Dermis microvascular lymphatic vessel endothelial cell (primary cell): ENCODE measurements at regions not wholly inside any gene's neighbourhood (a gene's known extent, or its start where the extent isn't known, plus 50 kb on each side); places are given as distances from the start of the nearest gene placed in this dataset.

ENCODE experiments used
- DNase-seq, 2 donors: peaks; one replicate each; pipeline versions ENCODE4 v3.0.0 to v3.0.0-alpha.2; 2010; ENCODE audit warnings: low read depth in 2 of 2

DNA sequence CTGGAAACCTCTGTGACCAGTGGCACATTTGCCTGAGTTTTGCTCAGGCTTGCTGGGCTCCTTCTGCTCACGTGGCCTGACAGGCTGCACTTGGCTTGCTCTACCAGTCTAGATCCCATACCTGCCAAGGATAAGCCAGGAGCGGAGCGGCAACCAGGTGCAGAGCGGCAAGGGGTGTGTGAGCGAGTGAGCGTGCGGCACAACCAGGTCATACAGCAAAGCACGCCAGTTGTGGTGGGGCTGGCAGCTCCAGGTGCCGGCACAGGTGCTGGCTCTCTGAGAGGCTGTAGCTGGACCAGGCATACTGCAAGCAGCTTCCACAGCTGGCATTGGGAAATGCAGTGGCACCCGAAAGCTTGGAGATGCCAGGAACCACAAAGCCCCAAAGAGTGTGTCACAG lies 1495.1 kb downstream of the PCDH7 start:
- DNase-seq = no peak

DNA sequence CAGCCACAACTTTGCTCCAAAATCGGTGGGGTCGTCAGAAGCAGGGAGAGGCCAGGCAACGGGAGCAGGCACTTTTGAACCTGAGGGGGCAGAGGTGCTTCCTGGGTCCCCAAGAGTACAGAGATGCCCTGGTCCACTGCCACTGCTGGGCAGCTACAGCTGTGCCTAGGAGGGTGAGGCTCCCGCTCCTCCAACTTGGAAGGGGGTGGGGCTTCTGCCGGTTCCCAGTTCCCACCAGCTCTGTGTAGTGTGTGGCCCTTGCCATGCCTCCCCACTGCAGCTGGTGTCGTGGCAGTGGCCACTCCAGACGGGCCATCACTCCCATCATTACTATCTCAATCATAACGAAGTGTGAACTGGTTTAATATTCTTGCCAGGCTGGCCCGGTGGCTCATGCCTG lies 1496.3 kb downstream of the PCDH7 start:
- no peak for DNase-seq

DNA sequence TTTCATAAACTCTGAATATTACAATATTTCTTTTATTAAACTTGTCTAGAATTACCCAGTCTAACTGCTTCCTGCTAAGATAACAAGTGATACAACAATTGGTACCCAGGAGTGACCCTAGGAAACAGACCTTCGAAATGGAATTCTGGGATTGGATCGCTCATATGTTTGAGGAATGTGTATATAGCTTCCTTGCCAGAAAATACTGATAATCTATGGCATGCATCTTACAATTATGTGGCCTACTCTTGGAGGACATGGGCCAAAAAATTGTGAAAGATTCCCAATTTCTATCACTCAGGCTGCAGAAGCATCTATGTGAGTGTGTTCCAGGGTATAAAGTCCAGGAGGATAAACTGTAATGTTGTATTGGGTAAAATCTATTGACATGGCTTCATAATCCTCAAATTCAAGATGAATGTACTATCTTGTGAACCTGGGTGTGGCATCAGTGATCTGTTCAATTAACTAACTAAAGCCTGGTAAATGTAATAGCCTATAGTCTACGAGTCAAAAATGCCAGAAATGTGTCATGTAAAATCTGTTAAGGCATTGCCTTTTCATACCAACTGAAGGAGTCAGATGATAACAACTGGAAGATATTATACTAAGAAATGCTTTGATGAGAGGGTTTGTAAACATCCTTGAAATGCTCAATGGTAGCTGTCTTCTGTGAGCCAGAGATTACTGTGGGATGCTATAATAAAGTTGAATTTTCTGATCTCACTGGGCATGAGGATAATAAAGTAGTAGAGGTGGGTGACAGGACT lies 1499.3 kb downstream of the PCDH7 start:
- no peak for DNase-seq

DNA sequence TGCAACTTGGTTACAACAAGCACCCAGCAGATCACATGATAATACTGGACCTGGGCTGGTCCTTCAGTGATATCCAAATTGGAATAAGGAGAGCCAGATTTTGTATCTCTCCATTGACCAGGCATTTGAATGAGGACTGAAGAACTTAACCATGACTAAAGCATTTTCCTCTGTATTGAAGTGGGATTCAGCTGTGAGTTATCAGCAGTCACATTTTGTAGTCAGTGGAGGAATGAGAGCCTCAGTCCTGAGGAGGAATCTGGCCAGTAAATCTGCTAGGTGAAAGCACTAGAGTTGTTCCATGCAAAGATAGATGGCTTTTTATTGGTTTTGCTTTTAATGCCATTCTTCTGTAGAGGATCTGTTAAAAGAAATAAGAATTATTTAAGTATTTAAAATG lies 1506.0 kb downstream of the PCDH7 start:
- peak in 1 of 2 donors; percentile 6 for DNase-seq

DNA sequence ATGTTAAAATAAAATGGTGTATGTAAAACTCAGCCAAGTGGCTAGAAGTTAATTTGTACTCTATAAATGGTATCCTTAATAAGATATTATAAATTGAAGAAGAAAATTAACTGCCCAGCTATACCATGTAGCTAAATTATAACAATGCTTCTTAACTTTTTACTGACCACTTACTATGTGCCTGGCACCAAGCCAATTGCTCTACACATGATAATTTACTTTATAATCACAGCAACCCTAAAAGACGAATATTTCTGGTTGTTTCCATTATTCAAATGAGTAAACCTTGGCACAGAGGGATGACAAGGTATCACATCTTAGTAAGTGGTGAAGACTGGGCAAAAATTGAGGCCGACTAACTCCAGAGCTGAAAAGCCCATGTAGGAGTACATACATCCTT lies 1506.6 kb downstream of the PCDH7 start:
- no peak for DNase-seq

DNA sequence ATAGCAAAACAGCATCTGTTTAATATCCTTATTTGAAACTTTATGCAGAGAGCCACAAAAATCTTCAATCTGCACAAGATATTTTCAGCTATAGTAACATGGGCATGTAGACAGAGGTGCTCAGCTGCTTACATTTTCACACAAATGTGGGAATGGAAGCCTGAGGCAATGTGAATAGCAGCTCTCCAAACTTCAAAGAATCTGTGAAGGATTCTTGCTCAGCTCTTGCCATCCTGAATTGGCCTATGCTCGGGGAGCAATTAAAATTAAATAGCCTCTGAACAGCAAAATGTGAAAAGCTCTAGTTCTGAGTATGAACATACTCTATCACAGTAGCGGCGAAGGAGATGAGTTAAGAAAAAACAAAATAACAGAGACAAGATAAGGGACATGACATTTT lies 1523.8 kb downstream of the PCDH7 start:
- no peak for DNase-seq

DNA sequence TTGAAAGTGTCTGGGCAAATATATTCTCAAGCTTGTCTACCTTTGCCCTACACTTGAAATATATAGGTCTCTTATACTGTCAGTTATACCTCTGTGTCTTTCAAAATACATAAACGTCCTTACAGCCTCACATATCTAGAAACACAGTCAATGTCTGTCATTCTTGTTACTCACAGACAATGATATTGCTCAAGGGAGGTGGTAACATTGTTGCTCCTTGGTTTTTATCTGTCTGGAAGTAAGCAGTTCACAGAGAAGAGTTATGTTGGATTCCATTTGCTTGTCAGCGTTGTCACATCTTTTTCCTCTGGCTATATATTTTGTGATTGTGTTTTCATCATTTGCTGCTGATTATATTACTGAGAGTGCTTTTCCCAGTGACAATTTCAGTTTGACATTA lies 1528.9 kb downstream of the PCDH7 start:
- DNase-seq = no peak

DNA sequence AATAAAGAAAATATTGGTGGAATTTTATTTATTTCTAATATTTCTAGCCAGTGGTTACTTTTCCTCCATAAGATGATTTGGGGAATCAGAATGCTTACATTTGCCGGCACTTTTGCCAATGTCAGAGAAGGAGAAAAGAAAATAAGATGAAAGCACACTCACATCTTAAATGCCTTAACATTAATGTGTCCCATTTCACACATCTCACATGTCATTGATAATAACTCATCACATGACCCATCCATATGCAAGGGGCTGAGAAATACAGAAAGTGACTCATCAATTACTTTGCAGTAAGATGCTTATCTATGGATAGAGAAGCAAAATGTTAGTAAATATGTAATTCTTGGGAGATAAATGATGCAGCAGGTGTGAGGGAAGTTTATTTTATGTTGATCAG lies 1531.0 kb downstream of the PCDH7 start:
- no peak for DNase-seq

DNA sequence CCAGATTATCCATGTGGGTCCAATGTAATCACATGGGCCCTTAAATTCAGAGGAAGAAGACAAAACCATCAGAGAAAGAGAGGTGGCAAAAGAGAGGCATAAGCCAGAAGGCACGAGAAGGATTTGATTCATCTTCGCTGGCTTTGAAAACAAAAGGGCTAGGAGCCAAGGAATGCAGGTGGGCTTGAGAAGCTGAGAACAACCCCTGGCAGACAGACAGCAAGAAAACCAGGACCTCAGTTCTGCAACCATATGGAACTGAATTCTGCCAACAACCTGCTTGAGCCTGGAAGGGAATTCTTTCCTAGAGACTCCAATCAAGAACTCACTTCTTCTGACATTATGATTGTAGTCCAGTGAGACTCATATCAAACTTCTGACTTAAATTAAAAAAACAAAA lies 1531.8 kb downstream of the PCDH7 start:
- no peak for DNase-seq

DNA sequence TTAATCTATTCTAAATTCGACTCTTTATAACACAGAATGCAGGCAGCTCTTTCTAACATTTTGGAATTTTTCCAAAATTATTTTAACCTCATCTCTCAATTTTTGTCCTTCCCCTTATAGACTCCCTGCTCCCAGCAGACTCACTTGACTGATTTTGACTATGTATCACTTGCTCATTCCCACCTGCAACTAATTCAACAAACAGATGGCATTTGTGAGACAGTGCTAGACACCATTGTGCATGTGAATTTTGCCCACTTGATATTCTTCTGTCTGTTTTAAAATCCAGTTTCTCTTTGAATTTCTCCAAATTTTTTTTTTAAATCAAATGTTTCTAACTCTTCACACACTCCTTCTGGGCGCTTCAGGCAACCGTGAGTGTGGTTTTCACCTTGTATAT lies 1534.0 kb downstream of the PCDH7 start:
- DNase-seq = no peak

DNA sequence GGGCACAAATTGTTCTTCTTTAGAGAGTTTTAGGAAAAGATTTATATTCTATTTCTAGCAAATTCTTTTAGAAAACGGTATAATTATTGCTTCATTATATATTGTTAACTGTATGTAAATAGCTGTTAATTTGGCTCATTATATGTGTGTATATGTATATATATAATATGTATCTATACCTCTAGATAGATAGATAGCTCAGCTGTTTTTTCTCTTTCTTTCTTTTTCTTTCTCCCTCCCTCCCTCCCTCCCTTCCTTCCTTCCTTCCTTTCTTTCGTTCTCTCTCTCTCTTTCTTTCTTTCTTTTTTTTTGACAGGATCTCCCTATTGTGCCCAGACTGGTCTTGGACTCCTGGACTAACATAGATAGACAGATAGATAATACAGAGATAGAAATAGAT lies 1538.8 kb downstream of the PCDH7 start:
- no peak for DNase-seq

DNA sequence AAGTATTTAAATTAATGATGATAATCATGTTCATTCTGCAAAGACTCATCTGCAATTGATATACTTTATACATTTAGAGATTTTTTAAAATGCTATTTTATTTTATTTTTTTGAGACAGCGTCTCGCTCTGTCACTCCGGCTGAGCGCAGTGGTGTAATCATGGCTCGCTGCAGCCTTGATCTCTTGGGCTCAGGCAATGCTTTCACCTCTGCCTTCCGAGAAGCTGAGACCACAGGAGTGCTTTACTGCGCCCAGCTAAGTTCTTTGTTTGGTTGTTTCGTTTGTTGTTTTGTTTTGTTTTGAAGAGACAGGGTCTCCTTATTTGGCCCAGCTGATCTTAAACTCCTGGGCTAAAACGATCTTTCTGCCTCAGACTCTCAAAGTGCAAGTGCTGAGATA lies 1541.0 kb downstream of the PCDH7 start:
- DNase-seq = no peak

DNA sequence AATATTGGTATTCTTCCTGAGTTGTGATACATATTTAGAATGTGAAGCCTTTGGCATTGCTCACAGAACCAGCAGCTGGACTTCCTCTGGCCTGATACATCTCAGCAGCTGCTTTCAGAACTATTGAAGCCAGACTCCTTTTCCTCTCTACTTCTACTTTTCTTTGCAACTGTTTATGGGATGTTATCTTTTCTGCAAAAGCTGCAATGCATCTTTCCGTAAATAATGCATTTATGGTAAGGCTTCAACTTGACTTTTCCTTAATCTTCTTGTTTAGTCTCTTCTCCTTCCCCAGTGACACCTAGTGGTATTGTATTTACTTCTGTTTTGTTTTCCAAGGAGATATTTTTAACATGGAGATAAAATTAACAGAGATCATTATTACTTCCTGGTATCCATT lies 1548.7 kb downstream of the PCDH7 start:
- peak in 1 of 2 donors; percentile 1 for DNase-seq

DNA sequence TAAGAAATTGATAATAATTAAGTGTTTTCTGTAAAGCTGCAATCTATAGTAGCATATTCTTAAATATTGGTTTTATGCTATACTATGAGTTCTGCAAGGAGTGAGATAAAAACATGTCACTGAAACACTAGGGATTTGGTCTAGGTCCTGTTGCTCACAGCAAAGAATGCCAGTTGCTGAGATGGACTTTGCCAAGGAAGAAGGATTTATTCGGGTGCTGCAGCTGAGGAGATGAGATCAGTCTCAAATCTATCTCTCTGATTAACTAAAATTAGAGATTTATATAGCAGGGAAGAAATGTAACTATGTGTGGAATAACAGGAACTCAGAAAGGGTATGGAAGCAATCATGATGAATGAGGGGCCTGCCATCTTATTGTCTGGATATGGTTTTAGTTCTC lies 1569.9 kb downstream of the PCDH7 start:
- no peak for DNase-seq

DNA sequence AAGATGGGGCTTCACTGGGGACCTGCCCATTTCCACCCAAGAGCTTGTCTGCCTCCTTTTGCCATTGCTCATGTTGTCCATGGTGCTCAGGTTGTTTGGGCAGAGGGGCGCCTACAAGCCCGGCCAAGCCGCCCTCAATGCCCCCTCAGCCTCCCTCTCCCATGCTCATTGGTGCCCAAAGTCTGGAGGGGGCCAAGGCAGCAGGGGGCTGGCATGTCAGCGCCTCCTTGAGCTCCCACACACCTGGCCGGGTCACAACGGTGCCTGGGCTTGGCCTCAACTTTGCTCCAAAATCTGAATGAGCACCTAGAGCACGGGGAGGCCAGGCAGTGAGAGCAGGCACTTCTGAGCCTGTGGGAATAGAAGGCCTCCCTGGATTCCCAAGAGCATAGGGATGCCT lies 1598.8 kb downstream of the PCDH7 start:
- DNase-seq = no peak

DNA sequence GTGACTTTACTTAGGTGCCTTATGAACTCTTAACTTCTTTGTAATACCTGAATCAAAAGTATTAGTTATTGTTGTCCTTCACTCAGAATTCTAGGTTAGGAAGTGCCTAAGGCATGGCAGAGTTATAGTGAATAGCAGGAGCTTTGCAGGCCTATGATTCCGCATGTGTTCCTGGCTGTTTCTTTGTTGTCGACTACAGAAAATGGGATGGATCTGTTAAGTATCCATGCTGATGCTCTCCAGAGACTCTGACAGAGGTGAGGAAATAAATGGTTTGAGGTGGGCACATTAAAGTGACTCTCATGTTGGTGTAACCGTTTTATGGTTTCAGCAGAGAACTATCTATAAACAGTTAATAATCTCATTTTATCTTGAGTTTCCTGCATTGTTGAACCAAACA lies 1601.3 kb downstream of the PCDH7 start:
- DNase-seq = no peak

DNA sequence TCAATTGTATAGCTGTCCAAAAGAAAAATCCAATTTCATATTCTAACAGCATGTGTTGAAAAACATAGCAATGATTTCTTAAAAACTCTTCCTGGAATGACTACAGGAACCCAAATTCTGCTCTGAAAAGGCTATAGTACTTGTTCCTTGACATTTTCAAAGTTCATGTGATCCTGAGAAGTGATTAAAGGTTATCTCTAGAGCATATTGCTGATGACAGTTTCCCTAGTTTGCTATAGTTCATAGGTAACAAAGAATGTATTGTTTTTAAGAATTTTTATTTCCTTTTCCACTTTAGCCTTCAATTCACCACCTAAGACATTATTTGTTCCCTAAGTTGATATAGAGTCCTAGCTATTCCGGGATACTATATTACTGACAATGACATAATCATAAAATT lies 1614.6 kb downstream of the PCDH7 start:
- no peak for DNase-seq

DNA sequence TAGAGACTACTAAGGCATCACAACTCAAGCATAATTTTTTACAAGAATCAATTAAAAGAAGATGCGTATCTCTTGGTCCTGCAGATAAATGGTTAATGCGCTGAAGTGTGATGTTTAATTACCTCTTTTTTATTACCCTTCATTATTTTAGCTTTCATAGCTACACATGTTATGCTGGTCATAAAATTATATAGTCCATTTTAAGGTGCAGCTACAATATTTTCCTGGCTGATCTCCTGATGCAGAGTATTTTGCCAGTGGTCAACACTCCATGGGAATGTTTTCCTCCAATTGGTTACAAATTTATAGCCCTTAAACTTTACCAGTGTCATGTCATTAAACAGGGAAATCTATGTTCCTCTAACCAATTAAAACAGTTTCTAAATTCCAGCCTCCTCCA lies 1617.2 kb downstream of the PCDH7 start:
- DNase-seq = no peak

DNA sequence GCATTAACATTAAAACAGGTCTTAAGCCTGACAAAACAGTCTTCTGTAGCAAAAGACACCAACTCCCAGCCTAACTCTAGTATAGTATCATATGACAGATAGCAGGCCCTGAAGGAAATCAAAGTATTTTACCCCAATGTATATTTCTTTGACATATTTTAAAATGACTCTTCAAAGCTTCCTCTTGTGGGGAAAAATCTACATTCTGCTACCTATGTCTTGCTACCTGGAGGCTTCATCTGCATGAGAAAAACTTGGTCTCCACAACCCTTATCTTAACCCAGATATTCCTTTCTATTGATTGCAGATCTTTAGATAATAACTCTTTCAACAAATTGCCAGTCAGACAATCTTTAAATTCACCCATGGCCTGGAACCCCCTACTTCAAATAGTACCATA lies 1620.4 kb downstream of the PCDH7 start:
- no peak for DNase-seq

DNA sequence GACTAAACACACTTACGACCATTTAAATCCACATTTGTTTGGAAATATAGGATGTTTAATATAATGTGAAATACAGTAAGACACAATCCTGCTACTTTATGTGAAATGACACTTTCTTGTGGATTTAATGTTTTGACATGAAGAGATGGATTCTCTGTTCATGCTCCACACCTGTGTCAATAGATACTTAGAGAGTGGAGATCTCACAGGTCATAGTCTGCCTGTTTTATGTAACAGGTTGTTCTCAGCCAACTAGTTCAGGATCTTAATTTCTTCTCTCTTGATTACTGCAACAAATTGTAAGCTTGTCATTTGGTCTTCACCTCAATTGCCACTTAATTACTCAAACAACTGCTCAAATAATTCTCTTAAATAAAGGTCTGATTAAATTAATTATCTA lies 1621.2 kb downstream of the PCDH7 start:
- DNase-seq = no peak

DNA sequence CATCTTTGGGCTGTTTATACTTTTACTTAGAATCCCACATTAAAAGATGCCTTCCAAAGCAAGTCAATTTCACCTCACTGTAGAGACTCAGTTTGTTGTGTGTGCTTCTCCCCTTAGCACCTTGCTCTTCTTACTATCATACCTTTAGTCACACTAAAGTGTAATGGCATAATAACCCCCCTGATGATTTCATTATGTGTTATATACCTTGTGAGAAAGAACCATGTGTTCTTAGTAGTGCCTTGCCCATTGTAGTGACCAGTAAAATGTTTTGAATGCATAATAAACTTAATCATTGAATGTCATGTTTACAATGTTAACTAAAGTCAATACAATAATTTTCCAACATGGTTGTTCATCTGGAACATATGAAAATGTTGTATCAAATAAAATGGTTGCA lies 1621.9 kb downstream of the PCDH7 start:
- DNase-seq = no peak

DNA sequence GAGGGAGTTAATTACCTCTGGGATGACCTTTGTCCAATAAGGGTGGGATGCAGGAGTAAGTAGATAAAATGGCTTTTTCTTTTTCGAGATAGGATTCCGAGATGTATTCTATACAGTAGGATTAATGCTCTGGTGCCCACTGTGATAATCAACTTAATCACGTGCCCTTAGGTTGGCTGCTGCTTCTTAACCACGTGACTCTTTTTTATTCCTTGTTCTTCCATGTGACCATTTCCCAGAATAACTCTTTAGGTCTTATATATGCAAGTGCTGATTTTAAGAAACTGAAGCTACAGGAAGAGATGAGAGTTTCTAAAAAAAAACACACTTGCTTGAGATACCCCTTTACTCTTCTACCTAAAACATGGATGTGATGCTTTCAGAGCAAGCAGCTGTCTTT lies 1628.9 kb downstream of the PCDH7 start:
- DNase-seq = no peak

DNA sequence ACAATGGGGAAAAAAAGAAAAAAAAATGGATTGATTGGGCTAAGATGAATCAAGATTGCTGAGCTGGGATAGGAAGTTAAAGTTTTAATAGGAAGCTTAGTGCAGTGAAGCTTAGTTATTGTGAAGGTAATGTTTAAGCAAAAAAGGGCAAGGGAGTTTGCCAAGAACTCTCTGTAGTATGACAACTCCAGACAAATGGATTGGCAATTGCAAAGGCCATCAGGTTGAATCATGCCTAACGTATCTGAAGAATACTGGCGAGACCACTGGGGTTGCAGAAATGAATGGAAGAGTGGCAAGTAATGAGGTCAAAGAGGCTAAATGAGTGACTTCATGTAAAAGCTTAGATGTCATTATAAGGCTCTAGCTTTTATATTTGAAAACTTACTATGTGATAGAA lies 1654.0 kb downstream of the PCDH7 start:
- no peak for DNase-seq

DNA sequence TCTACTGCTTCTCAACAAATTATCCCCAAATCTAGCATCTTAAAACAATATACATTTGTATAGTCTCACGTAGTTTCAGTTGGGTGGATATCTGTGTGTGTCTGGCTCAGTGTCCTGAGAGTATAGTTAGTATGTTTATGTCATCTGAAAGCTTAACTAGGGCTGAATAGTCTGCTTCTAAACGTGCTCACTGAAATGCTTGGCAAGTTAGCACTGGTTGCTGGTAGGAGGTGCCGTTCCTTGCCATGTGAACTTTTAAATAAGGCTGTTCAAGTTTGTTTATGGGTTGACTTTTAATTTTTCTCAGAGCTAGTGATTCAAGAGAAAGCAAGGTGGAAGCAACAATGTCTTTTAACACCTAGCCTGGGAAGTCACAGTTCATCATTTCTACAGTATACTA lies 1673.6 kb downstream of the PCDH7 start:
- no peak for DNase-seq
